Stimulated activated CD8-positive, alpha-beta memory T cell treated with anti-CD3 and anti-CD28 coated beads, Interleukin-15, amount 100 ng/mL, for 1 hour (primary cell): ENCODE measurements at regions not wholly inside any gene's neighbourhood (a gene's known extent, or its start where the extent isn't known, plus 50 kb on each side); places are given as distances from the start of the nearest gene placed in this dataset.
"Not testable (repeated sequence)": the region's sequence is repeated elsewhere in the genome, so short reads cannot be mapped to it uniquely, and the experiment has no call there.

Experiments used
- DNase-seq: peaks from one replicate; pipeline ENCODE4 v3.0.0-alpha.2; 2020; ENCODE audit warnings: low read depth

- DNase-seq = no peak
Observed at GRCh38 chr19:29012457-29012856, 200.5 kb downstream of the UQCRFS1 start.

- DNase-seq = no peak
Observed at GRCh38 chr19:29010276-29010675, 202.7 kb downstream of the UQCRFS1 start.

GRCh38 chr19:29006057-29006735 is 206.8 kb downstream of the UQCRFS1 start:
- DNase-seq = no peak

GRCh38 chr19:29004796-29005195 is 208.2 kb downstream of the UQCRFS1 start:
- no peak for DNase-seq

GRCh38 chr19:29003641-29004409 is 209.1 kb downstream of the UQCRFS1 start:
- DNase-seq = no peak

- no peak for DNase-seq
Observed at GRCh38 chr19:29002336-29002735, 210.6 kb downstream of the UQCRFS1 start.

GRCh38 chr19:29001597-29002245 is 211.2 kb downstream of the UQCRFS1 start:
- DNase-seq = no peak

- no peak for DNase-seq
Observed at GRCh38 chr19:29001141-29001581, 211.8 kb downstream of the UQCRFS1 start.

GRCh38 chr19:28999724-29000433 is 213.1 kb downstream of the UQCRFS1 start:
- no peak for DNase-seq

- DNase-seq = no peak
Observed at GRCh38 chr19:28998974-28999373, 214.0 kb downstream of the UQCRFS1 start.

GRCh38 chr19:28997866-28998265 is 215.1 kb downstream of the UQCRFS1 start:
- not testable (repeated sequence) for DNase-seq

- DNase-seq = no peak
Observed at GRCh38 chr19:28990522-28990921, 222.4 kb downstream of the UQCRFS1 start.

- DNase-seq = no peak
Observed at GRCh38 chr19:28989739-28990138, 223.2 kb downstream of the UQCRFS1 start.

GRCh38 chr19:28988066-28988465 is 224.9 kb downstream of the UQCRFS1 start:
- no peak for DNase-seq

GRCh38 chr19:28987177-28987576 is 225.8 kb downstream of the UQCRFS1 start:
- no peak for DNase-seq

- DNase-seq = no peak
Observed at GRCh38 chr19:28985201-28985600, 227.8 kb downstream of the UQCRFS1 start.

- DNase-seq = no peak
Observed at GRCh38 chr19:28984315-28984714, 228.6 kb downstream of the UQCRFS1 start.

GRCh38 chr19:28983430-28983829 is 229.5 kb downstream of the UQCRFS1 start:
- DNase-seq = no peak

- DNase-seq = no peak
Observed at GRCh38 chr19:28981994-28982393, 231.0 kb downstream of the UQCRFS1 start.

GRCh38 chr19:28981518-28981917 is 231.4 kb downstream of the UQCRFS1 start:
- no peak for DNase-seq

GRCh38 chr19:28980236-28980868 is 232.6 kb downstream of the UQCRFS1 start:
- DNase-seq = no peak

GRCh38 chr19:28977826-28978225 is 235.1 kb downstream of the UQCRFS1 start:
- DNase-seq = no peak
